ENCODE measurements at regions not wholly inside any gene's neighbourhood (a gene's known extent, or its start where the extent isn't known, plus 50 kb on each side); places are given as distances from the start of the nearest gene placed in this dataset.

DNA sequence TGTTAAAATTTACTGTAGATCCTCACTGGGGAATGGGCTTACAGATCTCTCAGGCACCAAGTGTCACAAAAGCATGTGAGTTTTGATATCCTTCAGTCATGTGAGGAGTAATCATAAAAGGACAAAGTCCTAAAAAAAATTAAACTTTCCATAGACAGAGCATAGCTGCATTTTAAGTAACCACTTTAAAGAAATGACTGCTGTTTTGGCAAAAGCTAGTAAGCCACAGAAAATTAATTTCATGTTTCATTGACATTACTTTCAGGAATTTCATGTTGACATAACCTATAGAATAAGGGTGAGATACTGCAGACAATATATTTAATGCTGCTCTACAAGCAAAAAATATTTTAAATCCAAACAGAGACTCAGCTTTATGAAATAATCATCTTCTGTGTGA lies 156.3 kb downstream of the LYPLAL1 start:
- TF ChIP-seq POLR2A (IDR thresholded peaks at IDR 0.05): no peak
- TF ChIP-seq, protein P1, sequence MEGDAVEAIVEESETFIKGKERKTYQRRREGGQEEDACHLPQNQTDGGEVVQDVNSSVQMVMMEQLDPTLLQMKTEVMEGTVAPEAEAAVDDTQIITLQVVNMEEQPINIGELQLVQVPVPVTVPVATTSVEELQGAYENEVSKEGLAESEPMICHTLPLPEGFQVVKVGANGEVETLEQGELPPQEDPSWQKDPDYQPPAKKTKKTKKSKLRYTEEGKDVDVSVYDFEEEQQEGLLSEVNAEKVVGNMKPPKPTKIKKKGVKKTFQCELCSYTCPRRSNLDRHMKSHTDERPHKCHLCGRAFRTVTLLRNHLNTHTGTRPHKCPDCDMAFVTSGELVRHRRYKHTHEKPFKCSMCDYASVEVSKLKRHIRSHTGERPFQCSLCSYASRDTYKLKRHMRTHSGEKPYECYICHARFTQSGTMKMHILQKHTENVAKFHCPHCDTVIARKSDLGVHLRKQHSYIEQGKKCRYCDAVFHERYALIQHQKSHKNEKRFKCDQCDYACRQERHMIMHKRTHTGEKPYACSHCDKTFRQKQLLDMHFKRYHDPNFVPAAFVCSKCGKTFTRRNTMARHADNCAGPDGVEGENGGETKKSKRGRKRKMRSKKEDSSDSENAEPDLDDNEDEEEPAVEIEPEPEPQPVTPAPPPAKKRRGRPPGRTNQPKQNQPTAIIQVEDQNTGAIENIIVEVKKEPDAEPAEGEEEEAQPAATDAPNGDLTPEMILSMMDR (IDR thresholded peaks at IDR 0.05): no peak
- Histone ChIP-seq H3K4me3 (no peak overlapping the region), H3K27me3 (no peaks in the 10 kb centered on the region), H3K4me1 (peaks cover 0 to 17% (median 3%) of the 10 kb centered on the region in 4 donors), H3K9me3 (no peaks in the 10 kb centered on the region), H3K27ac (no peak overlapping the region), H3K36me3 (no peaks in the 10 kb centered on the region)
- intact Hi-C loops (cut with DNase I): no loop called here
- ATAC-seq: no peak
- no peak for DNase-seq

DNA sequence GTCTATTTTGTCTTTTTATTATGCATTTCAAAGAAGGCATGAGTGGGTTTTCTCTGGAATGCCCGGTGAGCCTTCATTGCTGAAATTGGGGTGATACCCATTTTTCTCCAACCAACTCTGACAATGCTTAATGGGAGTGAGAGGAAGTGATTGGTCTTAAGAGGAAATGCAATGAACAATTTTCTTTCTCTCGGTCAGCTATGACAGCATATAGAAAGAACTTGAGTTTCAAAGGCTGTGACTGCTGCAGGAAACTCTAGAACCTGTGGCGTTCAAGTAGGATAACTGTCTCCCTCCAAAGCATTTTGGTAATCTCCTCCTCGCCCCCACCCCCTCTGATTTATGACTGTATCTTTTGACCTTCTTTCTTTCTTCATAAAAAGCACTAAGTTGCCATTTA lies 155.9 kb downstream of the LYPLAL1 start:
- no peaks in the 10 kb centered on the region for H3K36me3 ChIP-seq
- ATAC-seq: no peak
- no peak overlapping the region for H3K27ac ChIP-seq
- intact Hi-C loops (cut with DNase I): no loop called here
- no peaks in the 10 kb centered on the region for H3K27me3 ChIP-seq
- no peak for TF ChIP-seq POLR2A (IDR thresholded peaks at IDR 0.05)
- TF ChIP-seq, protein P1 (IDR thresholded peaks at IDR 0.05): no peak
- DNase-seq: no peak
- peaks cover 0 to 17% (median 3%) of the 10 kb centered on the region in 4 donors for H3K4me1 ChIP-seq
- WGBS (ENCODE audit: insufficient coverage, low coverage, low lambda C conversion rate, missing lambda C conversion rate): 86% methylated on average over 4 of the region's 4 CpGs
- H3K4me3 ChIP-seq: no peak overlapping the region
- no peaks in the 10 kb centered on the region for H3K9me3 ChIP-seq

DNA sequence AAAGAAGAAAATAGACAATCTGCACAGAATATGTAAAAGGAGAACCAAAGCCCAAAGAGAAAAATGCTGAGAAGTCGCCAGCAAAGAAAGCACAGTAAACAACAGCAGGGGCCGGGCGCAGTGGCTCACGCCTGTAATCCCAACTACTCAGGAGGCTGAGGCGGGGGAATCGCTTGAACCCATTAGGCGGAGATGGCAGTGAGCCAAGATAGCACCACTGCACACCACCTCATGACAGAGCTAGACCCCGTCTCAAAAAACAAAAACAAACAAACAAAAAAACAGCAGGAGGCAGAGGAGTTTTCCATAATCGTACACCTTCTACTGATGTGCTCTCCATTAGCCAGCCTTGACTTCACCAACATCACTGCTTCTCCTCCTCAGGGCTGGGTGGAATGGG lies 153.2 kb downstream of the LYPLAL1 start:
- TF ChIP-seq, protein P1 (IDR thresholded peaks at IDR 0.05): no peak
- TF ChIP-seq POLR2A (IDR thresholded peaks at IDR 0.05): no peak
- no peak for ATAC-seq
- peaks cover 0 to 16% (median 2%) of the 10 kb centered on the region in 4 donors for H3K4me1 ChIP-seq
- no peak overlapping the region for H3K27ac ChIP-seq
- no peaks in the 10 kb centered on the region for H3K27me3 ChIP-seq
- no peak overlapping the region for H3K4me3 ChIP-seq
- H3K36me3 ChIP-seq: no peaks in the 10 kb centered on the region
- DNase-seq: no peak
- no peaks in the 10 kb centered on the region for H3K9me3 ChIP-seq
- WGBS (ENCODE audit: insufficient coverage, low coverage, low lambda C conversion rate, missing lambda C conversion rate): 88% methylated on average over 9 of the region's 9 CpGs
- intact Hi-C loops (cut with DNase I): no loop called here

DNA sequence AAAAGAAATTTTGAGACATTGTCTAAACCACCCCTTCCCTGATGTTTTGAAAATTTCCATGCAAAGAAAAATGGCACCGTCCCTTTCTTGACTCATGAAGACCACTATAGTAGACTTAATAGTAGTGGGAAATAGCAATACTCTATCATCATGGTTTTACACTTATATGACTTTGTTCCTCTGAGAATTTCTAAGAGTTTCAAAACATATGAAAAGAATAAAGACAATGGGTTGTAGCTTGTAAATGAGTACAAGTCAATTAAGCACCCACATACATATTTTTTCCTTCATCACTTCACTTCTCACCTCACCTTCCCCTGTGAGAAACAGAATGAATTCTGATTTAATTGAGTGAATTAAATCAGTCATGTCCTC lies 151.7 kb downstream of the LYPLAL1 start:
- H3K27ac ChIP-seq: no peak overlapping the region
- 79% methylated on average over 1 of the region's 1 CpG for WGBS (ENCODE audit: insufficient coverage, low coverage, low lambda C conversion rate, missing lambda C conversion rate)
- no peaks in the 10 kb centered on the region for H3K9me3 ChIP-seq
- H3K4me3 ChIP-seq: no peak overlapping the region
- intact Hi-C loops (cut with DNase I): no loop called here
- no peaks in the 10 kb centered on the region for H3K27me3 ChIP-seq
- H3K4me1 ChIP-seq: peaks cover 0 to 2% (median 0%) of the 10 kb centered on the region in 4 donors
- no peaks in the 10 kb centered on the region for H3K36me3 ChIP-seq
- TF ChIP-seq, protein P1 (IDR thresholded peaks at IDR 0.05): no peak
- TF ChIP-seq POLR2A (IDR thresholded peaks at IDR 0.05): no peak
- DNase-seq: no peak
- no peak for ATAC-seq
